ENCODE measurements at regions not wholly inside any gene's neighbourhood (a gene's known extent, or its start where the extent isn't known, plus 50 kb on each side); places are given as distances from the start of the nearest gene placed in this dataset.

DNA sequence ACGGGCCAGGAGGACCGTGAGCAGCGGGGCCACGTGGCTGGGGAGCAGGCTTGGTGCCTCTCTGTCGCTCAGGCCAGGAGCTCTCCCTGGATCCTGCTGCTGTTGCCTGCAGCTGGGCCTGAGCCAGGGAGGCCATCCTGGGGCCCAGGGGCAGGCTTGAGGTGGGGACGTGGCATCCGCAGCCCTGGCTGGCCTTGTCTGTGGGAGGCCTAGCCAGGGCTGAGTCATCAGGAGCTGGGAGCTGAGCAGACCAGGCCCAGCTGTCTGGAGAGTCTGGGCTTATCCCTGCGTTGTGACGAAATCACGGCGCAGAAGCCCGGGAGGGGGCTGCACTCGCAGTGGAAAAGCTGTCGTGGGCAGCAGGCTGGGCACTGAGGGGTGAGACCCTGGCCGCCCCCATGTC is 138.8 kb upstream of the COL5A1 start:
- DNase-seq = no peak

DNA sequence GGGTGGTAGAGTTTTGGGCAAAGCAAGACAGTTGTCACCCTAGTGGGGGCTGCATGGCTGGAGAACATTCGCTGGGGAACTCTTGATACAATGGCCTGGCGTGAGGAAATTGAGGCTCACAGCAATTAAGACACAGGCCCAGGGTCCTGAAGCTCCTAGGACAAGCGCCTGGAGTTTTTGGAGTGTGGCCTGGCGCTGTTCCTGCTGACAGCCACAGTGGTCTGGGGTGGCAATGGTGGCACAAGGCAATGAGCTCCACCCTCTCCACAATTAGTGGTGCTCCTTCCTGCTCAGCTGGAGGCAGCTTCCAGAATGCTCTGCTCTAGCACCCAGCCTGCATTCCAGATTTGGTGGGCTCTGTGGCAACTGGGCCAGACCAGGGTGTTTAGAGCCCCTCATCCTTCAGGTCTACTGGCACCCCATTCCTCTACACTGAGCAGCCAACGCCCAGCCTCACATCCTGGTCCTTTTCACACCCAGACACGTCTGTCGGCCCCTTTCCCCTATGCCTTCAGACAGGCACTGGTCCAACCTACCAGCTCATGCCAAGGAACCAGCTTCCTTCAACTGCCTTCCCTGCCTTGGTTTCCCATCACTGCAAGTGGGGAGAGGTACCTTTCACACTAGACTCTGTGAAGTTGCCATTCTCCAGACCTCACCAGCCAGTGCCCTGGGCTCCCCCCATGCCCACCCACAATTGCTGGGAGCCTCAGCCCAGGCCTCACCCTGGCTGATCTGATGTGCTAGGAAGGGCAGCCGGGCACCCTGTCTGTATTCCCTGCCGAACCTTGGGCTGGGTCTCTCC is 138.1 kb upstream of the COL5A1 start:
- no peak for DNase-seq

DNA sequence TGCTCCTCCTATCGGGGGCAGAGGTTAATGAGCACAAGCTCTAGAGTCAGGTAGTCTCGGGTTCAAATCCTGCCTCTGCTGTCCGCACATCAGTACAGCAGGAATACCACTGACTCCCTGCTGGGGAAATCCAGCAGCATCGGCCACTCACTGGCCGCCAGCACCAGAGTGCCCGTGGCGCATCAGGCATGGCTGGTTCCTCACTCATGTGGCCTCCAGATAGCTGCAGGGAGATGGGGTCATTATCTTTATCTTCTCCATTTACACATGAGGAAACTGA is 137.6 kb upstream of the COL5A1 start:
- DNase-seq = no peak

DNA sequence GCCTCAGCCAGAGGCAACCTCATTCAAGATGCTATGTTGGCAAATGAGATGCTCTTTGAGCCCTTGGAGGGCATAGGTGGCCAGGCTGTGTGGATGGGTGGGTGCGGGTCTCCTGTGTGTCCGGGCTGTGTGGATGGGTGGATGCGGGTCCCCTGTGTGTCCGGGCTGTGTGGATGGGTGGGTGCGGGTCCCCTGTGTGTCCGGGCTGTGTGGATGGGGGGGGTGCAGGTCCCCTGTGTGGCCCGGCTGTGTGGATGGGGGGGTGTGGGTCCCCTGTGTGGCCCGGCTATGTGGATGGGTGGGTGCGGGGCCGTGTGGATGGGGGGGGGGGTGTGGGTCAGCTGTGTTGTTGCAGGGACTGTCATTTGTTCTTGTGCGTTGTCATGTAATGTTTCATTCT is 136.6 kb upstream of the COL5A1 start:
- no peak for DNase-seq

DNA sequence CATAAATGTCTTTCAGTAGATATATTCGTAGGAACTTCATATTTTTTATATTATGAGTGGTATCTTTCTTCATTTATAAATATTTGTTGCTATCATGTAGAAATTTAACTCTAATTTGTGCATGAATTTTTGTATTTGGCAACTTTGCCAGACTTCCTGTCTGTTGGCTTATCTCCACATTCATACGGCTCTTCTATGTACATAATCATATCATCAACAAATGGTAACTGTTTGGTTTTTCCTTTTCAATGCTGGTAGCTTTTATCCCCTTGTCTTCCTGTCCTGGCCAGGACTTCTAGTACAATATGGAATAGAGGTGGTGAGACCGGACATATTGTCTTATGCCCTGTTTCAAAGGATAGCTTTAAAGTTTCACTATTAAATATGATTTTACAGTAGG is 132.3 kb upstream of the COL5A1 start:
- no peak for DNase-seq

DNA sequence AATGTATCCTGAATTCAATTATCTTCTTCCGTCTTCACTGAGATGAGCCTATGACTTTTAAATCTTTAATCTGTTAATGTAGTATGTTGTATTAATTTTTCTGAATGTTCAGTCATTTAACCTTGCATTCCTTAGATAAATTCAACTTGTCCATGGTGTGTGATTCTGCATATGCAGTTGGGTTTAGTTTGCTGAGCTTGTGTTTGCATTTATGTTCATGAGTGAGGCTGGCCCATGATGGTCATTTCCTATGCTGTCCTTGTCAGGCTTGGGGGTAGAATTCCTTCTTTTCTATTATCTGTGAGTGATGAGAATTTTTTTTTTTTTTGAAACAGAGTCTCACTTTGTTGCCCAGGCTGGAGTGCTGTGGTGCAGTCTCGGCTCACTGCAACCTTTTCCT is 131.8 kb upstream of the COL5A1 start:
- DNase-seq = no peak

DNA sequence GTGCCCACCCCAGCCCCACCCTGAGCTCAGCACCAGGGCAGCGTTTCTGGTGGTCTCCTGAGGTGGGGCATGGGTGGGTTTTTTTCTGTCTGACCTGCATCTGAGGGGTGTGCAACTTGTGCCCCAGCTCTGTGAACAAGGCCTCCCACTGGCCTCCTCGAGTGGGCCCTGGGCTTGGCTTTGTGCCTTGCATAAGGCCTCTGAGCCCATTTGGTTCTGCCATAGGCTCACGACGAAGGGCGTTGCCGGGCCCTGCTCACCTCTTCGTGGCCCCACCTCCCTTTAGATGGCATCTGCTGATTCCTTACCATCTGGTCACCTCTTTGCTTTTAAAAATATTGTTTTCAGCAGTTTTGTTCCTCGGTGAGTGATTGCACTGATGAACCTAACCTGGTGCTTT is 127.1 kb upstream of the COL5A1 start:
- no peak for DNase-seq

DNA sequence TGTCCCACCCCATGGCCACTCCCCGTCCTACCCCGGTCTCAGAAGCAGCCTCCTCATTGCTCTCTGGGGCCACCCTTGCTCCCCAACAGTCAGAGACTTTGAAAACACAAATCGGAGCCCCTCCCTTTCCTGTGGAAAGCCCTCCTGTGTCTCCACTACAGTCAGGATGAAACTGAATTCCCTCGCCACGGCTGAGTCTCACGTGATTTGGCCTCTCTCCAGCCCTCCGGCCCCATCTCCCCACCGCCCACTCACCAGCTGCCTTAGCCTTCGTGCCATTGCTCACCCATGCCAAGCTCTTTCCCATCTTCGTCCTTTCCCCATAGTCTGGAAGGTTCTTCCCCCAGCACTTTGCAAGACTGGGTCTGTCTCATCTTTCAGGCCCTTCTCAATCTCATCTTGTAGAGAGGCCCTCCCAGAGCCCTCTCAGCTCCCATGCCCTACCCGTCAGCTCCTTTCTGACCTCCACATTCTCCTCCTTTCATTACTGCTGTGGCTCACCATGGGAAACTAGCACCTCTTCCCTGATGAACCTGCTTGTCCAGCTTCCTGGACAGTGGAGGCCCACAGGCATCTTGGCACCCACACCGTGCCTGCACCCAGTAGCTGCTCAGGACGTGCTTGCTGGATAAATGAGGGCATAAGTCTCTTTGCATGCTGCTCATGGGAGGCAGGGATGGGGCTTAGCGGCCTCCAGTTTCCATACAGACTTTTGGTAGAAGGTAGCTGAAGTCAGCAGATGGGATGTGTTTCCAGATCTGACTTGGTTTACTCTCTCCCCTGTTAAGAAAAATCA is 126.4 kb upstream of the COL5A1 start:
- DNase-seq = no peak

DNA sequence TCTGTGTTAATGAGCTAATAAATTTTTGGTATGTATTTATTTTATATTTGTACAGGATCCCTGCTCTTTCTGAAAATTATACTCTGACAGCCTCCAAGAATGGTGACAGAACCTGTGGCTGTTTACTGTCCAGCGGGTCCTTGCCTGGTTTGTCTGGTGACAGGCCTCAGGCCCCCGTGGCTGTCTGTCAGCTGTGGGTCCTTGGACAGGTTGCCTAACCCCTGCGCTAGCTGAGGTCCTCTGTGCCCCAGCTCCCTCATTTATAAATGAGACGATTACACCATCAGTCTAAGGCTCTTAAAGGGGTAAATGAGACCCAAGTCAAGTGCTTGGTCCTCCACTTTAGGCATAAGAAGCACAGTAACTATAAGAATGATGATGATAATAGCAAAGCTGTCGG is 125.1 kb upstream of the COL5A1 start:
- DNase-seq = no peak

DNA sequence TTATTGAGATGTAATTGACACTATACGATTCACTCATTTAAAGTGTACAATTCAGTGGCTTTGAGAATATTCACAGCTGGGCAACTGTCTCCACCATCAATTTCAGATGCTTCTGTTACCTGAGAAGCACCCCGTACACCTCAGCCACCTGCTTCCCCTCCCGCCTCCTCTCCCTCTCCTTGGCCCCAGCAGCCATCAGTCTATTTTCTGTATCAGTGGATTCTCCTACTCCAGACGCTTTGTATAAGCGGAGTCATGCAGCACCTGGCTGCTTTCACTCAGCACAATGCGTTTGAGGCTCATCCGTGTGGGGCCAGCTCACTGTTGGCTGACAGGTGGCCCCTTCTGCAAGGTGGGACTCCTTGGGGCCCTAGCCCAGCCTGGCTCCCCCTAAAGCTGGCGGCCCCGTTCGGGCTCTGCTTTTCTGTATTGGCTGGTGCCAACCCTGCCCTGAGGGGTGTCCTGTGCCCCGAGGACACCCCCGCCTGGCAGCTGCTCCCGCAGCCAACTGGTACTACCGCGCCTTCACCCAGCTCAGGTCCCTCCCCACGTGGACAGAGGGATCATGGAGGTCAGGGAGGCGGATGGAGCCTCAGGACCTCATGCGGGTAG is 124.4 kb upstream of the COL5A1 start:
- DNase-seq = no peak

DNA sequence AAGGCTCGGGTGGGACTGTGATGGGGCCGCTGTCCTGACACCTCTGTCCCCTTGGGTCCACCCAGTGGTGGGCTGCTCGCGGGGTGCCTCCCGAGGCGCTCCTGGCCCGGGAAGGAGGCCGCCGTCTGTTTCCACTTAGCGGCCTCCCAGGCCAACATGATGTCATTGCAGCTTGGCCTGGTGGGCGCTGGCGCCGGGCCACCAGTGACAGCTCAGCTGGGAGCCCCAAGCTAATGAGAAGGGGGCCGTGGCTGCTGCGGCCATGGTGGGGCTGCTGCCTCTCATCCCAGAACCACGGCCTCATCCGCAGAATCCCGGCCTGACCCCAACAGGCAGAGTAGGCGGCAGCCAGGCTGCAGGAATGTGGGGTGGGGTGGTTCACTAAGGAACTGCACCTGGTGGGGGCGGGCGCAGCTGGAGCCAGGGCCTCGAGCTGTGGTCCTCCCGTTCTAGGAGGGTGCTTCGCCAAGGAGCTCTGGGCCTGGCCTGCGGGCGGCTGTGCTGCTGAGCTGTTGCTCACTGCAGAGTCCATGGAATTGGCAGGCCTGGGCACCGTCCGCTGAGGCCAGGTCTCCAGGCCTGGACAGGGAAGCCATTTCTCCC is 123.5 kb upstream of the COL5A1 start:
- no peak for DNase-seq

DNA sequence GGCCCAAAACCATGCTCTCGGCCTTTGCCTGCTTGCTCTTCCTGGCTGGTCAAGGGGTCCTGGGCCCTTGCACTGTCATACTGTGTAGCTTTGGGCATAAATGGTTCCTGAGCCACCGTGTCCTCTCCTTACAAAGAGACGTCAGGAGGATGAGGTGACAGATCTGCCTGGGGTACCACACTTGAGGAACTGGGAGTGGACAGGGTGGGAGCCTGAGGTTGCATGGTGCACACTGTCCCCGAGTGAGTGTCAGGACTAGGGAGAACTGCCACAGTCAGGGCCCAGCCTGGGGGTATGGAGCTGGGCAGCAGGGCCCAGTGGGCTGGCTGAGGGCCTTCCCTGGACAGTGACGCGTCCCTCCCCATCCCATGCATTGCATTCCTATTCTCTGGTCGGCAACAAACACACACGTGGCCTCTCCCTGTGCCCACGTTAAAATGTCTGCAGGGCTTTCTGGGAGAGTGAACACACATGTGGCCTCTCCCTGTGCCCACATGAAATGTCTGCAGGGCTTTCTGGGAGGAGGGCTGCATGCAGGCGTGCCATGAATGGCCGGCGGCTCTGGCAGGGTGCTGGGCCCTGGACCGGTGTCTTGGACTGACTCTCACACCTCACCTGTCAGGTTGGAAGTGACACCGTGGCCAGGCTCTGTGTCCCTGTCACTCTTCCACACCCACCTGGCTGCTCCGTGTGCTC is 122.1 kb upstream of the COL5A1 start:
- no peak for DNase-seq

DNA sequence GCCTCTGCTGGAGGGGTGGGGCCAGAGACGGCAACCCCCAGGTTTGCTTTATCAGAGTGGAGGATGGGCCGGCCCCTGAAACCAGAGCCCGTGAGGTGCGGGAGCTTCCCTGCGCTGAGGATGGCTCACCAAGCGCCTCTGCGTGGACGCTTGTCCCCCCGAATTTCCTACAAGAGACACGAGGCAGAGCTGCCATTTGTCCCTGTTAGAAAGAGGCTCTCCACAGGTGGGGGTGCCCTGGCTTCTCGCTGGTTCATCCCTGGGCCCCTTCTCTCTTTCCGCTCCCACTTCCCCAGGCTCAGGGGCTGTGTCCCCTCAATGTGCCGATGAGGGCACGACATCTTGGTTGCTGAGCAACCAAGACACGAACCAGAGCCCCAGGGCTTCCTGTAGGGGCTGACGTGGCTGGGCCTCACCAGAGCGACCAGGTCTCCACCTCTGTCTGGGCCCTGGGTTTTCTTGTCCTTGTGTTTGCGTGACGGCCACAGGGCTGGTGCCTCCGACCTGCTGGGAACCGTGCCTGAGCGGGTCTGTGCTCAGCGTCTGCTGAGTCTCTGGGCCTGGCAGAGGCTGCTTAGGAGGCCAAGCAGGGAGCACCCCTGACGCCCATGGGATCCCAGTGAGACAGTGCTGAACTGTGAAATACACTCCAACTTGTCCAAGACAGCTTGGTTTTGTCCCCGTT is 119.6 kb upstream of the COL5A1 start:
- no peak for DNase-seq

DNA sequence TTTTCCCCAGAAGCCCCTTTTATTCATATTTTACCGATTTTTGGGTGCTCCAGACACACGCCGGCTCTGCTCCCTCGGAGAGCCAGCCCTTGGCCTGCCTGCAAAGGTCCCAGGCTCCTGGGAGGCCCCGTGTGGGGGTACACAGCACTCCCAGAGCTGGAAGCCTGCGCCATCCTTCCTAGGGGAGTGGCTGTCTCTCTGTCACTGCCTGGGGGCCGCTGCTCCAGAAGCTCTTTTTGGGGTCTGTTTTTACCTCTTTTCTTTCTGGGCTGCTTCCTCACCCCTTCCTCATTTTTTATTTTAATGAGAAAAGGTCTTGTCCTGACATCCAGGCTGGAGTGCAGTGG is 119.1 kb upstream of the COL5A1 start:
- no peak for DNase-seq

DNA sequence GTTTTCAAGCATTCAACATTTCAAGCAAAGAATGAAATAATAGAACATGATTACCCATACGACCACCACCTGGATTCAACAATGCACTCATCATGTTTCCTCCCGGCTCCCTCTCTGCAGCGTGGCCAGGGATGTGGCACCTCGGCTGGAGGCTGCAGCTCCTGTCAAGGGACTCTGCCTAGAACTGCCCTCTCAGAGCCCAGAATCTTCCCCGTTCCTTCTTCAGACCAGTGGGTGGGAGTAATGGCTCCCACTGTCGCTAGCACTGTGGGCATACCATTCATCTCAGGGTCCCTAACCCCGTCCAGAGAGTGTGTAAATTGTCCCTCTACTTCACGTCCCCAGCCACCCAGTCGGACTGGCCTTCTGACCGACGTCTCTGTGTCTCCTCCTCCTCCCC is 118.6 kb upstream of the COL5A1 start:
- no peak for DNase-seq

DNA sequence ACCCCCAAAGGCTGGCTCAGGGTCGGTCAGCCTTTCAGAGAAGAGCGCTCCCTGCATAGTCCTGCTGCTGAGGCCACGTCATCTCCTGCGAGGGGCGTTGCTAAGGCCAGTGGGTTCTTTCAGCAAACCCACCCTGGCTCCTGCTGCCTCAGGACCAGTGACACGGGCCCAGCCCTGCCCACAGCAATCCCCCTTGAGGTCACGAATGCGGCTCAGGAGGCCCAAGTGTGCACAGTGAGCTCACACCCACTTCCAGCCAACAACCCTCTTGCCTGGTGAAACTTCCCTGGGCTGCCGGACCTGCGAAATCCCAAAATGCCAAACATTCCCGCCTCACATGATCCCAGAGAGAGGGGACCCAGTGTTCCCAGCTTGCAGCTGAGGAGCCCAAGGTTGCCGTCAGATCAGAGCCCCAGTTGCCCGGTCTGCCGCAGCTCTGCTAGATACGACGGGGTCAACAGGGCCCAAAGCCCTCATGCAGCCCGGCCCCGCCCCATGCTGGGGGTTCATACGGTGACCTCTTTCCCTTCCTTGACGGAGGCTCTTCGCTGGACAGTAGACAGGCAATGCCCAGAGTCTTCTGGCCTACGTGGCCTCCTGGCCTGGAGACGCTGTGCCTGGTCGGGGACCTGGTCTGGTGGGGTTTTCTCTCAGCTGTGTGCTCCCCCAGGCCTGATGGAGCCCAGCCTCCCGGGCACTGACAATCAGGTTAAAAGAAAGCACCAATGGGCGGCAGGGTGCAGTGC is 116.4 kb upstream of the COL5A1 start:
- DNase-seq = no peak

DNA sequence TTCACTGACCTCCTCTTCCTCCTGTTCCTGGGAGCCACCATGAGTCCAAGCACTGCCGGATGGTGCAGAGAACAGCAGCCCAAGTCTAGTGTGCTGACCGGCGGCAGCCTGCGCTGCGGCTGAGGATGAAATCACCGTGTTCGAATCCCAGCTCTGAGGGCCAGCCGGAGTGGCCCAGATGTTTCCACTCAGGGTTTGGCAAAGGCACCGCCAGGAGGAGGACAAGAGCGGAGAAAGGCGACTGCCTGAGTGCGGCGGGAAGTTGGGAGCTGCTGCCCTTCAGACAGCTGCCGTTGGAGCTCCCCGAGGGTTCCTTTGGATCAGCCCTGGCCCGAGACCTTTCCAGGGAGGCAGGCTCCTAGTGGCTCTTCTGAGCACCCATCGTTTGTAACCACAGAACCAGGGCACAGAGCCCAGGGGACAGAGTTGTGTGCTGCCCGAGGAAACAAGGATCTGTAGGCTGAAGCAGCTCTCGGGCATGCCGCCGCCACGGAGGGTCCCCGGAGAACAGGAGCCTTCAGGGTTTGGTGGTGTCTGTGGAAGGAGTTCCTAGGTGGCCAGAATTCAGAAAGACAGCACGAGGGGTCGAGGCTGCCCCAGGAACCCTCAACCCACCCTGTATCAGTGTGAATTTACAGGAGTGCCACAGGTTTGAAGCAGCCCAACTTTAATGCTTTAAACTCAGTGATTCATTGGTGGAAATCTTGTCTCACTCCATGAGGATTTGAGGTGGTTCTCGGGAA is 115.6 kb upstream of the COL5A1 start:
- DNase-seq = no peak

DNA sequence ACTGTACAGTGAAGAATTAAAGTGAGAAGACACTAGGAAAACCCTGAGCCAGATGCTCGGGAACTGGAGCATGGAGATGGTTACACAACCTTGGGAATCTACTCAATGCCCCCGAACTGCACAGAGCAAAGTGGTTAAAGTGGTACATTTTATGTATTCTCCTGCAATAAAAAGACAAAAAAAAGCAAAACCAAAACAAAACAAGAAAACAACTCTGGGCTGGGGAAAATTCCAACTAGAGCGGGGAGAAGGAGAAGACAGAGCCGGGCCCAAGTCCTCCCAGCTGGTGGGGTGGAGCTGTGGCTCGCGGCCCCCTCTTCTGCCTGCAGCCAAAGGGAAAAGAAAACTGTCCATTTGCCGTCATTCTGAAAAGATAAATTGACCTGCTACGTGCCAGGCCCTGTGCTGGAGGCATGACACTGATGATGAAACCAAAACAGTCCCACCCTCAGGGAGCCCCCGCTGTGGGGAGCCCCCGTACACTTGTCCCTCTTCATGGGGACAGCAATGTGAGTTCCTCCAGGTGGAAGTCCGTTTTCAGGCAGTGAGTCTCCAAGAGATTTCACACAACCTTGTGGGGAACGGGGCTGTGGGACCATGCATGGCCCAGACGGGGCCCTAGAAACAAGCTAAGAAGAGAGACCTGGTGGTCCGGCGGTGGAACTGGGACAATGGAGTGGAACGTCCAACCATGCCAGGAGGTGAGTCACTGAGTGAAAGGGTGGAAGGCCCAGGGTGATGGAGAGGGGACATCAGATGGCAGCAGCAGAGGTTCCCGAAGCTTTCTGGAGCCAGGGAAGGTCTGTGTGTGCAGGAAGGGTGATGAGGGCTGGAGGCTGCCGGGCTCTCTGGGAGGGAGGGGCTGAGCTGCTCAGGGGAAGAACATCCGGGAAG is 114.8 kb upstream of the COL5A1 start:
- no peak for DNase-seq

DNA sequence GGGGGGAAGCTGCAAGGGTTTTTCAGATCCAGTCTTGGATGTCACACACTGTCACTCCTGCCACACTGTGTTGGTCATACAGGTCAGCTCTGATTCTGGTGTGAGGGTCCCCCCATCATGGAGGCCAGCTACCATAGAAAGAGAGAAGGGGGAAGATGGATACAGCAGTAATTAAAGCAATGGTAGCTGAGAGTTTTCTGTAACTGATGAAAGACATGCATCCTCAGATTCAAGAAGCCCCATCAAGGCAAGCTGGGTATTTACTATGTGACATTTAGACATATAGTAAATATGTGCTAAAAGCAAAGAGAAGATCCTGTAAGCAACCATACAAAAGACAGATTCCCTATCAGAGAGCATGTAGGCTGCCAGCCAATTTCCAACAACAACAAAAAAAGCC is 110.9 kb upstream of the COL5A1 start:
- no peak for DNase-seq
